Mammary epithelial cell (primary cell): ENCODE measurements at regions not wholly inside any gene's neighbourhood (a gene's known extent, or its start where the extent isn't known, plus 50 kb on each side); places are given as distances from the start of the nearest gene placed in this dataset.

Experiments used
- CTCF ChIP-seq, 2 donors: IDR thresholded peaks in 1 of 2; conservative IDR thresholded peaks in 1 of 2; 2 replicates each; pipeline ENCODE4 v1.5.1; 2011 to 2012; ENCODE audit warnings: inconsistent platforms in 2 of 2, low read length in 2 of 2, mild to moderate bottlenecking in 2 of 2, control low read depth in 1 of 2, low read depth in 1 of 2; ENCODE audit not compliant: insufficient read depth in 1 of 2; ENCODE audit errors: extremely low read depth in 1 of 2
- EZH2 ChIP-seq: IDR thresholded peaks from 2 replicates; pipeline ENCODE4 v1.6.1; 2012; ENCODE audit warnings: low read length, inconsistent platforms, borderline replicate concordance

GRCh38 chr12:17982556-17982955 is 107.4 kb downstream of the RERGL start:
- TF ChIP-seq CTCF (conservative IDR thresholded peaks at IDR 0.05 in 1 of 2, IDR thresholded peaks at IDR 0.05 in 1 of 2; ENCODE audit: extremely low read depth in 1 of 2, insufficient read depth in 1 of 2, low read depth in 1 of 2, low read length in 2 of 2) (no peak), EZH2 (no peak)
